T-helper 2 cell treated with Interferon-gamma antibody and Interleukin-4, amounts not matched to agents 5 μg/mL and 100 μg/mL, for 36 hours (primary cell): ENCODE measurements at regions not wholly inside any gene's neighbourhood (a gene's known extent, or its start where the extent isn't known, plus 50 kb on each side); places are given as distances from the start of the nearest gene placed in this dataset.
"Not testable (repeated sequence)": the region's sequence is repeated elsewhere in the genome, so short reads cannot be mapped to it uniquely, and the experiment has no call there.

Experiments
- DNase-seq: peaks from one replicate; pipeline ENCODE4 v3.0.0; 2021; ENCODE audit warnings: low spot score
- H3K27ac Mint-ChIP-seq: one replicate; pipeline ENCODE4 v1.8.0; 2021; ENCODE audit warnings: mild to moderate bottlenecking, mixed read lengths
- H3K27me3 Mint-ChIP-seq: one replicate; pipeline ENCODE4 v1.8.0; 2021; ENCODE audit warnings: low read depth, mixed read lengths
- H3K36me3 Mint-ChIP-seq: one replicate; pipeline ENCODE4 v1.8.0; 2021; ENCODE audit warnings: low read depth, mixed read lengths
- H3K4me1 Mint-ChIP-seq: one replicate; pipeline ENCODE4 v1.8.0; 2021; ENCODE audit warnings: low read depth, mixed read lengths
- H3K4me3 Mint-ChIP-seq: one replicate; pipeline ENCODE4 v1.8.0; 2022; ENCODE audit warnings: mild to moderate bottlenecking, moderate library complexity, mixed read lengths
- H3K9me3 Mint-ChIP-seq: one replicate; pipeline ENCODE4 v1.8.0; 2021; ENCODE audit warnings: mixed read lengths

- Mint-ChIP-seq H3K9me3 (peaks cover 4% of the 10 kb centered on the region), H3K36me3 (no peaks in the 10 kb centered on the region), H3K27me3 (peaks cover 3% of the 10 kb centered on the region), H3K4me1 (peaks cover 12% of the 10 kb centered on the region), H3K27ac (no peak overlapping the region), H3K4me3 (no peak overlapping the region)
- no peak for DNase-seq
These were observed 58.1 kb upstream of the FNDC3B start for GRCh38 chr3:171981271-171981605.

DNA sequence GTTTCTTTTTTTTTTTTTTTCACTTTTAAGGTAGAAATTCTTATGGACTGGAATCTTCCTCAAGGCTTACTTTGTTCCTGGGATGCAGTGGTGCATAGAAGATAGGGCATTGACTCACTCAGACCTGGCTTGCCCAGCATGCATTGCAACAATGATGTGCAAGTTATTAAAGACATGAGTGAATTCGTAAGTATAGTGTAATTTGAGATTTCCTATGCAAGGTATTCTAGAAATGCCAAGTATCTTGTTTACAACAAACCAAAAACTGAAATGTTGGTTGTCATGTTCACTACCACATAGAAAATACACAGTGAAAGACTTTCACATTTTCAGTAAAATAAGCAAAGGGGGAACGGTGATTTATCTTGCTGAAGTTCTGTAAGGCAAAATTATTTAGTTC, 56.5 kb upstream of the FNDC3B start:
- H3K36me3 Mint-ChIP-seq, result no peaks in the 10 kb centered on the region
- no peak for DNase-seq
- no peak overlapping the region for H3K4me3 Mint-ChIP-seq
- H3K27me3 Mint-ChIP-seq, result peaks cover 3% of the 10 kb centered on the region
- no peak overlapping the region for H3K27ac Mint-ChIP-seq
- H3K4me1 Mint-ChIP-seq, result peaks cover 11% of the 10 kb centered on the region
- H3K9me3 Mint-ChIP-seq, result peaks cover 4% of the 10 kb centered on the region

DNA sequence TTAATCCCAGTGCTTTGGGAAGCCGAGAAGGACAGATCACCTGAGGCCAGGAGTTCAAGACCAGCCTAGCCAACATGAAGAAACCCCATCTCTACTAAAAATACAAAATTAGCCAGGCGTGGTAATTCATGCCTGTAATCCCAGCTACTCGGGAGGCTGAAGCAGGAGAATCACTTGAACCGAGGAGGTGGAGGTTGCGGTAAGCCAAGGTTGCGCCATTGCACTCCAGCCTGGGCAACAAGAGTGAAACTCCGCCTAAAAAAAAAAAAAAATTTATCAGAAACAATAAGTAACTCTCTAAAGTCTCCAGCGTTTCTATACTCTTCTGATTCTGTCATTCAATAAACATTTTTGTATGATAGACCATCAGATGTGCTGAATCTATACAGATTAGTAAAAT, 55.7 kb upstream of the FNDC3B start:
- not testable (repeated sequence) for H3K4me3 Mint-ChIP-seq, H3K27ac Mint-ChIP-seq, H3K9me3 Mint-ChIP-seq, H3K27me3 Mint-ChIP-seq, H3K36me3 Mint-ChIP-seq, H3K4me1 Mint-ChIP-seq, DNase-seq

DNA sequence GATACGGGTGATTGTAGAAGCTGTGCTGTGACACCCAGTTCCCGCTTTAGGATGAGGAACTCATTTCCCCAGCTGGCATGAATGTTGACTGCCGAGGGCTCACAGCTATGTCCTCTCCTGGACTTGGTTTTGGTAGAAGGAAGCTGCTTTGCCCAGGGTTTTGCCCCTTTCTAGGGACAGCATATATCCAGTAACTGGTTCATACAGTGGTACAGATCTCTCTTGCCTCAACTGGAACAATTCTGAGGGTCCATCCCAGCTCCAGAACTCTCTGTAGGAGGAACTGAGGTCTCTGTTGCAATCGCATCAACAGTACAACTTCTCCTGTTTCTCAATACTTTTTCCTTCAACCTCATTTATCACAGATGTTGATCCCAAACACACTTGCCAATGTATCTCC, 54.5 kb upstream of the FNDC3B start:
- Mint-ChIP-seq H3K27ac (no peak overlapping the region), H3K4me3 (no peak overlapping the region)

GRCh38 chr3:171986176-171986575, 53.2 kb upstream of the FNDC3B start:
- DNase-seq, result no peak
- Mint-ChIP-seq H3K36me3 (no peaks in the 10 kb centered on the region), H3K9me3 (no peaks in the 10 kb centered on the region), H3K27me3 (peaks cover 5% of the 10 kb centered on the region), H3K4me3 (no peak overlapping the region), H3K4me1 (peaks cover 3% of the 10 kb centered on the region), H3K27ac (no peak overlapping the region)

More for the DNA sequence above, 54.5 kb upstream of the FNDC3B start:
- Mint-ChIP-seq H3K36me3 (no peaks in the 10 kb centered on the region), H3K4me1 (peaks cover 10% of the 10 kb centered on the region), H3K9me3 (no peaks in the 10 kb centered on the region), H3K27me3 (peaks cover 5% of the 10 kb centered on the region)
- no peak for DNase-seq

DNA sequence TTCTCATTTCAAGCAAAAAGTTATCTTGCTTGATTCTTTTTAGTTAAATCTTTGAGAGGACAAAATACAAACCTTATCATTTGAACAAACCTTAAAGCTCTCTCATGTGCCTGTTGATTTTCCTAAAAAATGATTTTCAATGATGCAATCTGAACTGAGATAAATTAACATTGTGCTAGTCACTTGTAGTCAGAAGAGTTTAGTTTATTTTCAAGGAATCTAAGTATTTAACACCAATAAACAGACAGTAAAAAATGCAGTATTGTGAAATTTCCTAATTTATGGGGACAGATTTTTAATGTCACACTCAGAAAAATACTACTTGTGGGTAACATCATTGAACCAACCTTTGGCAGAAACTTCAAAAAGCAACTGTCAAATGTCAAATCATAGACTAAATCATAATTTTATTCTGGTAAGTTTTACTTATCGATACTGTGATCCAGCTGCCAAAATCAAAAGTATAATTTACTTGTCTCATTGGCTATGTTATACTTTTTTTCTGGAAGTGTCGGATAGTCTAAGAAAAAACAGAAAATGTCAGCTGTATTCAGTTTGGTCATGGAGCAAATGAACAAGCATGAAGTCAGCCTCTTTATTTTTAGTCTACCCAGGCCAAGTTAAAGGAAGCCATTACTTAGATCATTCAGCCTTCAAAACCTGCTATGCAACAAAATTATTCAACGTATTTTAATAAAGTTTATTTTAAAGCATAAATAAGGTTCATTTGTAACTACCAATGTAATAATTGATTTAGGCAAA, 52.4 kb upstream of the FNDC3B start:
- H3K36me3 Mint-ChIP-seq, result no peaks in the 10 kb centered on the region
- no peak overlapping the region for H3K27ac Mint-ChIP-seq
- peaks cover 3% of the 10 kb centered on the region for H3K4me1 Mint-ChIP-seq
- DNase-seq, result no peak
- peaks cover 5% of the 10 kb centered on the region for H3K27me3 Mint-ChIP-seq
- no peak overlapping the region for H3K4me3 Mint-ChIP-seq
- H3K9me3 Mint-ChIP-seq, result no peaks in the 10 kb centered on the region
